ENCODE measurements at regions not wholly inside any gene's neighbourhood (a gene's known extent, or its start where the extent isn't known, plus 50 kb on each side); places are given as distances from the start of the nearest gene placed in this dataset.

- H3K4me3 ChIP-seq (ENCODE audit: low read length): no peak overlapping the region
- H3K4me1 ChIP-seq (ENCODE audit: low read length): no peaks in the 10 kb centered on the region
- no peaks in the 10 kb centered on the region for H3K27me3 ChIP-seq (replicated peaks; ENCODE audit: insufficient read depth, low read length)
- DNase-seq: no peak
- H3K27ac ChIP-seq (ENCODE audit: low read length): no peak overlapping the region
- H3K36me3 ChIP-seq (replicated peaks; ENCODE audit: insufficient read depth, low read length): no peaks in the 10 kb centered on the region
- H3K4me2 ChIP-seq (ENCODE audit: low read depth, low read length): no peak overlapping the region
- no peaks in the 10 kb centered on the region for H3K9me3 ChIP-seq (replicated peaks; ENCODE audit: insufficient read depth, low read length)
- H3K79me2 ChIP-seq (ENCODE audit: low read length): no peaks in the 10 kb centered on the region
- no peaks in the 10 kb centered on the region for H4K20me1 ChIP-seq (ENCODE audit: insufficient read depth, low read length)
- no peak overlapping the region for H2AFZ ChIP-seq (ENCODE audit: low read length)
- TF ChIP-seq CTCF (IDR thresholded peaks at IDR 0.05; ENCODE audit: low read length): no peak
- TF ChIP-seq EZH2 (optimal IDR thresholded peaks at IDR 0.05; ENCODE audit: low read depth, low read length): no peak
- TF ChIP-seq EZH2phosphoT487 (IDR thresholded peaks at IDR 0.05; ENCODE audit: low read length): no peak
- H3K9me2 ChIP-seq (replicated peaks; ENCODE audit: insufficient read depth, low read length): no peaks in the 10 kb centered on the region
- no peak overlapping the region for H3K9ac ChIP-seq (ENCODE audit: low read length)
- no peaks in the 10 kb centered on the region for H3F3A ChIP-seq (ENCODE audit: insufficient read depth, low read length)
Measured at GRCh38 chr6:167211295-167211648, 53.5 kb upstream of the GPR31 start.

GRCh38 chr6:167211881-167212712 lies 54.3 kb upstream of the GPR31 start:
- no peaks in the 10 kb centered on the region for H3K27me3 ChIP-seq (replicated peaks; ENCODE audit: insufficient read depth, low read length)
- no peak overlapping the region for H3K4me3 ChIP-seq (ENCODE audit: low read length)
- no peak overlapping the region for H2AFZ ChIP-seq (ENCODE audit: low read length)
- H3K4me1 ChIP-seq (ENCODE audit: low read length): no peaks in the 10 kb centered on the region
- no peak overlapping the region for H3K9ac ChIP-seq (ENCODE audit: low read length)
- H3K4me2 ChIP-seq (ENCODE audit: low read depth, low read length): no peak overlapping the region
- H4K20me1 ChIP-seq (ENCODE audit: insufficient read depth, low read length): no peaks in the 10 kb centered on the region
- DNase-seq: no peak
- no peaks in the 10 kb centered on the region for H3K79me2 ChIP-seq (ENCODE audit: low read length)
- H3F3A ChIP-seq (ENCODE audit: insufficient read depth, low read length): no peaks in the 10 kb centered on the region
- H3K27ac ChIP-seq (ENCODE audit: low read length): no peak overlapping the region
- no peaks in the 10 kb centered on the region for H3K9me2 ChIP-seq (replicated peaks; ENCODE audit: insufficient read depth, low read length)
- TF ChIP-seq CTCF (IDR thresholded peaks at IDR 0.05; ENCODE audit: low read length): no peak
- no peak for TF ChIP-seq EZH2 (optimal IDR thresholded peaks at IDR 0.05; ENCODE audit: low read depth, low read length)
- no peak for TF ChIP-seq EZH2phosphoT487 (IDR thresholded peaks at IDR 0.05; ENCODE audit: low read length)
- H3K9me3 ChIP-seq (replicated peaks; ENCODE audit: insufficient read depth, low read length): no peaks in the 10 kb centered on the region
- H3K36me3 ChIP-seq (replicated peaks; ENCODE audit: insufficient read depth, low read length): no peaks in the 10 kb centered on the region

- TF ChIP-seq EZH2phosphoT487 (IDR thresholded peaks at IDR 0.05; ENCODE audit: low read length): no peak
- TF ChIP-seq EZH2 (optimal IDR thresholded peaks at IDR 0.05; ENCODE audit: low read depth, low read length): no peak
- TF ChIP-seq CTCF (IDR thresholded peaks at IDR 0.05; ENCODE audit: low read length): no peak
- H2AFZ ChIP-seq (ENCODE audit: low read length): no peak overlapping the region
- H3K27me3 ChIP-seq (replicated peaks; ENCODE audit: insufficient read depth, low read length): no peaks in the 10 kb centered on the region
- H3K4me2 ChIP-seq (ENCODE audit: low read depth, low read length): no peak overlapping the region
- no peak overlapping the region for H3K9ac ChIP-seq (ENCODE audit: low read length)
- no peaks in the 10 kb centered on the region for H3K9me2 ChIP-seq (replicated peaks; ENCODE audit: insufficient read depth, low read length)
- no peaks in the 10 kb centered on the region for H3K79me2 ChIP-seq (ENCODE audit: low read length)
- no peak for DNase-seq
- H3K4me1 ChIP-seq (ENCODE audit: low read length): no peaks in the 10 kb centered on the region
- no peaks in the 10 kb centered on the region for H3K9me3 ChIP-seq (replicated peaks; ENCODE audit: insufficient read depth, low read length)
- H4K20me1 ChIP-seq (ENCODE audit: insufficient read depth, low read length): no peaks in the 10 kb centered on the region
- H3K4me3 ChIP-seq (ENCODE audit: low read length): no peak overlapping the region
- H3K36me3 ChIP-seq (replicated peaks; ENCODE audit: insufficient read depth, low read length): no peaks in the 10 kb centered on the region
- H3F3A ChIP-seq (ENCODE audit: insufficient read depth, low read length): no peaks in the 10 kb centered on the region
- no peak overlapping the region for H3K27ac ChIP-seq (ENCODE audit: low read length)
Measured at GRCh38 chr6:167212713-167213005, 54.9 kb upstream of the GPR31 start.
